Heart left ventricle (tissue), 13 donors: ENCODE measurements at regions not wholly inside any gene's neighbourhood (a gene's known extent, or its start where the extent isn't known, plus 50 kb on each side); places are given as distances from the start of the nearest gene placed in this dataset.

ENCODE experiments used
- CTCF ChIP-seq, 12 donors: fragments of 200-600 bp; sonication (generic) in 4 of 12; IDR thresholded peaks; one replicate each; pipeline versions ENCODE4 v1.5.0 to v1.8.0; 2018 to 2022; ENCODE audit warnings: antibody characterized with exemption in 12 of 12, mild to moderate bottlenecking in 5 of 12
- POLR2A ChIP-seq, 2 donors: fragments of 450-650 bp; IDR thresholded peaks; one replicate each; pipeline ENCODE4 v1.6.1; 2017; ENCODE audit warnings: antibody characterized with exemption in 2 of 2, mild to moderate bottlenecking in 2 of 2, moderate library complexity in 2 of 2
- donor health status: ischemic (EF 13 %, LVEDD 7.1; RV severe dilation, severe dysfunction).
- donor health status: DM: no; HTN: yes; CAD: no.
- donor health status: DM: no; HTN: no; CAD: no.
- donor health status: ischemic (EF 25% LVEDD 6.9; RV normal size, moderate dysfunction).
- donor health status: ischemic (EF 25% LVEDD 5.7; RV mildly dilated, moderate dysfunction).
- donor health status: ischemic (EF 35%, LVEDD 5.7; RV mildly dilated, moderate dysfunction).
- donor health status: nonischemic (EF 11% LVEDD 7.7; RV severe dilation, severe dysfunction).
- donor health status: DM: yes; HTN: yes; CAD: no.
- donor health status: PGD.
- donor health status: ischemic (EF 29% LVEDD 5.4; RV normal size, mild dysfunction).
- donor health status: nonischemic (EF 23%, LVEDD 6.1; RV moderate dilation, normal function).

GRCh38 chr13:65889368-65889767 is 1340.8 kb downstream of the PCDH9 start:
- TF ChIP-seq CTCF (IDR thresholded peaks at IDR 0.05) (no peak), POLR2A (IDR thresholded peaks at IDR 0.05) (no peak)
